Astrocyte of the cerebellum (primary cell): ENCODE measurements at regions not wholly inside any gene's neighbourhood (a gene's known extent, or its start where the extent isn't known, plus 50 kb on each side); places are given as distances from the start of the nearest gene placed in this dataset.

Experiments
- DNase-seq: peaks from one replicate; pipeline ENCODE4 v3.0.0-alpha.2; 2011; ENCODE audit warnings: low read depth
- H3K4me3 ChIP-seq: 2 replicates; pipeline ENCODE4 v1.5.1; 2011; ENCODE audit warnings: mild to moderate bottlenecking, low read depth, low read length, moderate library complexity
- CTCF ChIP-seq: IDR thresholded peaks from 2 replicates; pipeline ENCODE4 v1.5.1; 2012; ENCODE audit warnings: low read length, low read depth, moderate library complexity, mild to moderate bottlenecking; ENCODE audit errors: missing control alignments
- in situ Hi-C: cut with HindIII; loops from 2 replicates; pipeline ENCODE4 v1.10.0; 2017; ENCODE audit warnings: low sequenced_read_pairs

GRCh38 chr1:170854677-170855076, 80.7 kb upstream of the MROH9 start:
- TF ChIP-seq CTCF = no peak
- in situ Hi-C loops = no loop called here
- DNase-seq = no peak
- no peak overlapping the region for H3K4me3 ChIP-seq

- in situ Hi-C loops = no loop called here
- no peak for DNase-seq
- H3K4me3 ChIP-seq = no peak overlapping the region
- no peak for TF ChIP-seq CTCF
Measured at GRCh38 chr1:170856455-170856854, 78.9 kb upstream of the MROH9 start.

DNA sequence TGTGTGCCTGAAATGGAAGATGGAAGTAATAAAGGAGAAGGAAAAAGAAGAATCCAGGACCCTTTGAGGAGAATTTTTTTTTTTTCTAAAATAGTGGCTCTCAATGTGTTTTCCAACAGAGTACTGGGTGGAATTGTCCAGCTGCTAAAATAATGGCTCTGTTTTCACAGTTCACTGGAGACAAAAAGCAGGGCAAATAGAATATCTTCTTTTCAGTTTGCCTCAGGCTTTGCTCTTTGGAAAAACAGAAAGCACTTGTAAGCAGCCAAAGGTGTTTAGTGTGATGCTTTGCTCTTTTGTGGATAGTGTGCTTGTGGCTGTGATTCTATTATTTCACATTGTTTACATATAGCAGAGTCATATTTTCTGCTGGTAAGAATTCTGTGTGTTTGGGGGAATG, 77.4 kb upstream of the MROH9 start:
- no peak overlapping the region for H3K4me3 ChIP-seq
- DNase-seq = no peak
- in situ Hi-C loops = no loop called here
- TF ChIP-seq CTCF = no peak

- no peak overlapping the region for H3K4me3 ChIP-seq
- TF ChIP-seq CTCF = no peak
- in situ Hi-C loops = no loop called here
- no peak for DNase-seq
Measured at GRCh38 chr1:170863621-170864020, 71.7 kb upstream of the MROH9 start.

DNA sequence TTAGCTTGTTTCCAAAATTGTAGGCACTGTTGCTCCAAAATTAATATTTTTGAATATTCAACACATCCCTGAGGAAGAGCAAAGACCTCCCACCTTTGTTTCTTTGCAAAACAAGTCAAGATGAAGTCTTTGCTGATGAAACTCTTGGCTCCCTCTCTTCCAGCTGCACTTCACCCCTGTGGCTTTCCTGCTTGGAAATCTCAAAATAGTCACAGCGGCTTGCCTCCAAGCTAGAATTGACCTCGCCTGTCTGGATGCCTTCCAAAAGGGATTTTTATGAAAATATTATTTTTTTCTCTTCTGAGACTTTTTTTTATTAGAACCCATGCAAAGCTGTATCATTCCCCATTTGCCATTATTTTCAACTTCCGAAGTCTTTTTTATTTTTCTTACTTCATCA, 71.1 kb upstream of the MROH9 start:
- no peak for TF ChIP-seq CTCF
- no peak overlapping the region for H3K4me3 ChIP-seq
- peak; percentile 13 for DNase-seq
- in situ Hi-C loops = no loop called here

DNA sequence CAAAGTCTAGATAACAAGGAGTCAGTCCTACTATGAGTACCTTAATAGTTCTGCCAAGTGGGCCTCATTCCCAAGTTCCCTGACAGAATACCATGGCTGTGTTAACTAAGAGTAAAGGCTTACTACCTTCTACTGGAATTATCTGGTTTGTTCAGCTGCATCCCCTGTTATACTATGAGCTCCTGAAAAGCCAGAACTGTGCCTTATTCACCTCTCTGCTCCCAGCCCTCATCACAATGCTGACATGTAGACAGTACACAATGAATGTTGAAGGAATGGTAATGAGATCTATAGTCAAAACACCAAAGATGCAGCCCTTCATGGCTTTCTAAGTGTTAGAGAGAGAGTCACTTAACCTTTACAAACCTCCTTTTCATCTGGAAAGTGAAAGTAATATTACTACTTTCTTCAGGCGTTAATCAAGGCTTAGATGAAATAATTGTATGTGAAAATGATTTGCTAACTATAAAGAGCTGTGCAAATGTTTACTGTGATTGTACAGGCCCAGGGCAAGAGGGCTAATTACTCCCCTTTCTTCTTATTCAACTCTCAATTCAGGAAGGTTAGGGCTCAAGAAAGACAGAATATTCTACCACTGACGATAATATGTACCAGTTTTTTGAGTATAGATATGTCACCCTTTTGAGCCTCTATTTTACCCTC, 70.3 kb upstream of the MROH9 start:
- in situ Hi-C loops = no loop called here
- no peak for DNase-seq
- H3K4me3 ChIP-seq = no peak overlapping the region
- no peak for TF ChIP-seq CTCF
